ENCODE measurements at regions not wholly inside any gene's neighbourhood (a gene's known extent, or its start where the extent isn't known, plus 50 kb on each side); places are given as distances from the start of the nearest gene placed in this dataset.

DNA sequence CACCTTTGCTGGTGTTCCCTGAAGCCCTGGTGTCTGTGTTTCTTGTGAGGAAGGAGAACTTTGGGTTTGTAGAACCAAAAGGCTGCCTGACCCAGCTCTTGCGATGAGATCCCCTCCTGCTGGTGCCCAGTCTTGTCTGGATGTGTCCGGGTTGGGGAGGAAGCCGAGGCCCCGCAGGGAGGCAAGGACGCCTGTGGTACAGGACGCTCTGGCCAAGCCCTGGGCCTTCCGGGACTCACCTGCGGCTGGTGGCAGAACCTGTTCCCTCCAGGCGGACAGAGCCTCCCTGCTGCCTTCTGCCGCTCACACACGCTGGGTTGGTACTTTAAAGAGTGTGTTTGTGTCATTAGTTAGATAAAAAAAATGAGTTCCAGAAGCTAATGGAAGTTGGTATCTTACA lies 616.2 kb downstream of the GALR1 start:
- DNase-seq: no peak

DNA sequence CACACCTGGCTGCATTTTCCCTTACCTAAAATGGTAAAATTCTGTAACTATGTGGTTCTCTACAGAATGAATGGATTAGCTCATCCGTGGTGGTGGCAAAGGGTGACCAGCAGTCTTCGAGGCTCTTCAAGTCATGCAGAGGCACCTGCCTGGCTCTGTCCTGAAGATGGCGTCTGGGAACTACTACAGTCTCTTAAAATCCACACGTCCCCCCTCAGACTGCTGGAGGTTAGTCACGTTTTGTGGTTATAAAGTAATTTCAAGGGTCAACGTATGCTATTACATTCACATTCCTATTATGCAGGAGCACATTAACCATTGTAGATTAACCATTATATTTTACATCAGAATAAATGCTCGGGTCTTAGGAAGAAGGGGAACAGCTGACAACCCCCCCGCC lies 616.7 kb downstream of the GALR1 start:
- no peak for DNase-seq

DNA sequence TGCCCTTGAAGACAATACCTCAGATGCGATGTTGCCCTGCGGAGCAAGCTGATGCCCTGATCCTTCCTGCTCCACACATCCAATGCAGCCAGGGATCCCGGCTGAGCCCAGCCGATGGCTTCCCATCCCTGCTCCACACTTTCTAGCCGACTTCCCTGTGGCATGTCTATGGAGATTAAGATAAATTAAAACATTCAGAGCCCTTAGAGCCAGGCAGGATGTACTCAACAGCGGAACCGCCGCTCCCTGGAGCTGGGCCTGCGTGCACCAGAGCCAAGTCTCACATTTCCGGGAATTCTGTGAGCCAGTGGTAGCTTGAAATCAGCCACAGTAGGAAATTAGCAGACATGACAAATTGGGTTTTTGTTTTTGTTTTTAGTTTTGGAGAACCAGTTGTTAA lies 620.6 kb downstream of the GALR1 start:
- no peak for DNase-seq

DNA sequence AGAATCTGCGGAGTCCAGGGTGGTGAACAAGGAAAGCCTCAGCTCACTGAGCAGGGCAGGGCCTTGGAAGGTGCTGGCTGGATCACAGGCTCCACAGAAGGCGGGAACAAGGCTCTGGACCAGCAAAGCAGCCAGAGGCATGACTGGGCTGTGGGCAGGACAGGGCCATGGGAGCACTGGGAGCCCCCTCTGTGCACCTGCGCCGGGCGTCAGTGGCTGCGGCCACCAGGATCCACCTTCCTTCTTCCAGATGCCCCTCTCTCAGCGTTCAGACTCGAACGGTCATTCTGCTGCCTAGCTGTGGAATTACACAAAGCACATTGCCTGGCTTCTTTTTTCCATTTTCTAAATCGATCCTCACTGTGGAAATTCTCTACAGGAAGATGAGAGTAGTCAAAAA lies 621.2 kb downstream of the GALR1 start:
- DNase-seq: no peak

DNA sequence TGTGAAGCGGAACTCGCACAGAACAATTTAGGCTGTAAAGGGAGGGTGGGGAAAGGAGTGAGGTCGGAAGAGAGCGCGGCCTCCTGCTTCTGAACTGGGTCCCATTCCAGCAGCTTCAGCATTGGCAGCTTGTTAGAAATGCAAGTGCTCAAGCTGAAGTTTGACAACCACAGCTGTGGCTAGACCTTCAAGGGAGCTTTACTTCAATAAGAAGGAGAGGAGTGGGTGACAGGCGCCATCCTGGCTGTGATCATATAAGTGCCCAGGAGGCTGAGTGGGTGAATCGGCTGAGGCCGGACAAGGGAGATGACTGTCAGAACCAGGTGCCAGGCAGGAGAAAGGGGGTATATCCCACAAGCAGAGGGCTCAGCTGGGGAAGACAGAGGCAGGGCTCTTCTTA lies 622.5 kb downstream of the GALR1 start:
- DNase-seq: no peak

DNA sequence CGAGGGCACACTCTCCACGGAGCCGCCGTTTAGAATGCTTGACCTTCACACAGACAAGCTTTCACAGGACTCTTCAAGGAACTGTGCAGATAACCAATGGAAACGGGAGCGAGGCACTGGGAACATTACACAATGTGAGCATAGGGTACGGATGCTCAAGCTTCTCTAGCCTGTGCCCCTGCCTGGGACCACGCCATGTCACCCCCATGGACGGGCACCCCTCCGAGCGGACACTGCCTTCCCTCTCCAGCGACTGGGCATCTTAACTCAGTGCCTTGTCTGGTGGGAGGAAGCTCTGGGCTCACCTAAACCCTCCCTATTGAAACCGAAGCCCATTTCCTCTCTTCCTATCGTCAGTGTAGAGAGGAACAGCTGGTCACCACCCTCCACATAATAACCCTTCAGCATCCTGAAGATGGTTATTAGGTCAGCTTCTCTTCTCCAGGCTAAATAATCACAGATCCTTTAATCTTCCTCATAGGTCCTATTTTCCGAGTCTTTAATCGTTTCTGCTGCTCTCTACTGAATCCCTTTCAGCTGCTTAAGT lies 626.7 kb downstream of the GALR1 start:
- no peak for DNase-seq

DNA sequence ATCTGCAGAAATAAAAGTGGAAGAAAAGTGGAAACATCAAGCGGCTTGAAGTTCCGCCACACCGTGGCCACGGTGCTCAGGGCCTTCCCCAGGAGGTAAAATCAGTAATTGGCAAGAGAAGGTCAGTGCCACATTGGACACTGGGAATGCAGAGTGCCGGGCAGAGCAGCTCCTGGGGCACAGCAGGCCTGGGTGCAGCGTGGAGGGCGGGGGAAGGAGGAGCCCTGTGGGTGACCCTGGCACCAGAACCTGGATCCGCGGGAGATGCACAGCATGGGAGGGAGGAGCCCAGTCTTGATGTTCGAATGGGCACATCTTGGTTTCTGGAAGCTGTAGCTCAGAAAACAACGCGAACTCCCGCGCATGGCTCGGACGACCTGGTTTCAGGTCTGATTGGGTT lies 630.2 kb downstream of the GALR1 start:
- DNase-seq: no peak

DNA sequence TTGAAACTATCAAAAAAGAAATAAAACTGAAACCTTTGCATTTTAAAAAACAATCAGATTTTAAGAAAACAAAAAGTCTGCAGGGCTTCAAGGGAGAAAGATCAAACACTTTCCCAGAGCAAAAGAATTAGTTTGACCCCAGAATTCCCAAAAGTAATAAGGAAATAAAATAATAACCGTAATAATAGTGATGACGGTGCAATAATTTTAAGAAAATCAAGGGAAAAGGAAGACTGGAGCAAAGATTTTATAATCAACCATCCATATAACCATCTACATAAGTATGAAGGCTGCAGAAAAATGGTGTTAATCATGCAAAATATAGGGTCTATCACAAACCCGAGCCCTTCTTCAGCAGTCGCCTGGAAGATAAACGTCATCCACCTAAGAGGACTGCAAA lies 634.8 kb downstream of the GALR1 start:
- DNase-seq: no peak

DNA sequence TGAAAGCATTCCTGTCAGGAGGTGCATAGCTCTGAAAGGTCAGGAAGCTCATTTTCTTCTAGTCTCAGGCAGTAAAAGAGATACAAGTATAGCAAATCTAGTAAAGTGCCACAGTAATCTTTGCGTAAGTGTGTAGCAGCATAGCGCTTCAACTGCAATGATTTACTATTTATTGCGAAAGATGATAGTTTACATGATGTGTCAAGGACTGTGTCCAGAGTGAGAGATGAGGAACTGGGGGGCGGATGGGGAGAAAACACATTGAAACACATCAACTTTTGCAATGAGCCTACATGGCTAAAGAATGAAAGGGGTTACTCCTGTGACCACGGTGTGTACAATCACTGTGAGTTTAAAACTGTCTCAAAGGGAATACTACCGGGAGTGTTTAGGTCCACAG lies 644.4 kb downstream of the GALR1 start:
- DNase-seq: no peak

DNA sequence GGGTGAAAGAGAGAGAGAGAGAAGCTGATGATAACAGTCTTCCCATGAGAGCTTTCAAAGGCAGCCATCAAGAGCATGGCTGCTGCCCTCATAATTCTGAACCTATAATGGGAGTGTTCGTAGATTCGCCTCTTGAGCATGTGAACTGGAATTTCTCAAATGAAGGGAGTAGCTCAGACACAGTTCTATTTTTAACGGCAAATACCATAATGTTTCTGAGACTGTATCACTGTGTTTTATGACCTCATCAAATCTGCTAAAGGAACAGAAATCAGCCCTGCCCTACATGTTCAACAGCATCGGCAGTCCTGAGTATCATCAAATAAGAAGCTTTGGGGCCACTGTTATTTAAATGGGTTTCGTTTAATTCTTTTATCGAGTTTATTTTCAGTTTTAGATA lies 645.6 kb downstream of the GALR1 start:
- DNase-seq: no peak

DNA sequence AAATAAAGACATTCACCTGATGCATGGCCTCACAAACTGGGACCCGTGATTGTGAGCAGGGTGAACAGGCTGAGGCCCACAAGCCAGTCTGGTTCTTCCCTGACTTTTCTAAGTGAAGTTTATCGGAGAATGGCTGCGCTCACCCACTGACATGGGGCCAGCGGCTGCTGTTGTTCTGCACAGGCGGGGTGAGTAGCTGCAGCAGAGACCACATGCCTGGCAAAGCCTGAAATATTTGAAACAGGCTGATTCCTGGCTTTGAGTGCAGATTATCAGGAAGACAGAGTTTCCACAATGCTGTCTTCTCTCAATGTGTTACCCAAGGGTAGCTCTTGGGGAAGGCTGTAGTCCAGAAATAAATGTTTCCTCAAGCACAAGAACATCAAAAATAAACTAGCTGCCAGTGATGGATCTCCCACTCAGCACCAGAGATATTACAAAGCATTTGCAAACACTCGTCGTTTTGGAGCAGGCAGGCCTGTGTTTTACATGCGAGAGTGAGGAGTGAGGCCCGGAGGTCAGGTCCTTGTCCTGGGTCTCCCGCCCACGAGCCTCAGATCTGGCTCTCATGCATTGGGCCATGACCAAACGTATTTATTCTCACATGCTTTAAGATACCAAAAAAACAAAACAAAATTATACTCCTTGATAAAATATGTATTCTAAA lies 647.1 kb downstream of the GALR1 start:
- no peak for DNase-seq

DNA sequence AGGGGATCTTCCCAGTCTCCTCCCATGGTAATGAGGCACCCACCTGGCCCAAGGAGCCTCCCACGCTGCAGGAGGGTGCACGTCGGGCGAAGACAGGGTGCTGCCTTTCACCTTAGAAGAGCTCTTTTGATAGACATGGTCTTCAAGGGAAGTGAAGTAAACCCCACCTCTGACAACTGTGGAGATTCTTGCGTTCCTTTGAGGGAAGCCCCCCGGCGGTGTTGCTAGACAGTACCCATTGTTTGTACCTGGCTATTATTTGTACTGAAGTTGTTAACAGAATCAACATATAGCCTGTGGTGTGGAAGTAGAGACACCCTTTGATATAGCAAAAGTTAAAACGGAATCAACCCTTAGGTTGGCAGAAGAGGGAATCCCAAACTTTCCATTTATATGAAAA lies 648.0 kb downstream of the GALR1 start:
- no peak for DNase-seq

DNA sequence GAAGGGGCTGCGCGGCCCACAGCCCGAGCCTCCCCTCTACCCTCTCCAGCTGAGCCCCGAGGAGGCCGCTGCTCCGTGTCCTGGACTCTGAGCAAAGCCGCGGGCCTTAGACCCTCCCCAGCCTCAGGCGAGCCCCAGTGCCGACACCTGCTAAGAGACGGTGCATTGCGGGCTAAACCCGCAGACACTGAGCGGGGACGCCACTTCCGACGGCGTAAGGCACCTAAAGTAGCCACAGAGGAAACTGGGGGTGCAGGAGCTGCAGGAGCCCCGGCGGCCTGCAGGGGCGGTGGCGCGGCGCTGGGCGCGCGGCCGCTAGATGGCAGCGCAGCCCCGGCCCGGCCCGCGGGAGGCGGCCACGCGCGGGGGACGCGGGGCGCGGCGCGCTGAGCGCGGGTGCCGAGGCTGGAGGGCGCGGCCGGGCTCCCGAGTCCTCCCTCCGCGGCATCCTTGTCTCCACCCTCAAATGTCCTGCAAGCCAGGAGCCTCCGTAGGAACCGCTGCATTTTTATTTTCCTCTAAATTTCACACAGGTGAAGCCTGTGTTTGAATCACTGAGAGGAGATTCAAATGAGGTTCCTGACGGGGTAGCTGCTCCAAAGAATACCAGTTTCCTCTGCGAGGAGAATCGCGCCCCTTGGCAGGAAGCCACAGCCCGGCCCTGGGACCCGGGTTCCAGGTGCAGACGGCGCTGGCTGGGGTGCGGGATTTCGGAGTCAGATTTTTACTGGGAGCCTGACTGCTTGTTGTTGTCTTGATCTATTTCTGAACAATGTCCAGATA lies 650.5 kb downstream of the GALR1 start:
- peak; percentile 67 for DNase-seq

DNA sequence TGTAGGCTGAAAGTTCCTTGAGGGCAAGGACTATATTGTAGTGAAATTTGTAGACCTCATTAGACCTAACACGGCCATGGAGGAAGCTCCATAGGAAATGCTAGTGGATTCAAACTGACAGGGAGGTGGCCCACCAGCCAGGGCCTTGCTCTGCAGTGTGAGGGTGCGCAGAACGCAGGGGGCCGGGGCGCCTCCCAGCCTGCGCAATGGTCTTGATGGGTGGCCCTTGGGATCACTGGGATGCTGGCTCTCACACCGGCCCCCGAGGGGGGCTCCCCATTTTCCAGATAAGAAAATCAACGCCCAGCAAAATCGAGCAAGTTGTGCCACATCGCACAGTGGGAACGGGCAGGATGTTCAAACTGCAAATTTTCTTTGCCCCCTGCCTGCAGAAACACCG lies 655.4 kb downstream of the GALR1 start:
- DNase-seq: no peak

DNA sequence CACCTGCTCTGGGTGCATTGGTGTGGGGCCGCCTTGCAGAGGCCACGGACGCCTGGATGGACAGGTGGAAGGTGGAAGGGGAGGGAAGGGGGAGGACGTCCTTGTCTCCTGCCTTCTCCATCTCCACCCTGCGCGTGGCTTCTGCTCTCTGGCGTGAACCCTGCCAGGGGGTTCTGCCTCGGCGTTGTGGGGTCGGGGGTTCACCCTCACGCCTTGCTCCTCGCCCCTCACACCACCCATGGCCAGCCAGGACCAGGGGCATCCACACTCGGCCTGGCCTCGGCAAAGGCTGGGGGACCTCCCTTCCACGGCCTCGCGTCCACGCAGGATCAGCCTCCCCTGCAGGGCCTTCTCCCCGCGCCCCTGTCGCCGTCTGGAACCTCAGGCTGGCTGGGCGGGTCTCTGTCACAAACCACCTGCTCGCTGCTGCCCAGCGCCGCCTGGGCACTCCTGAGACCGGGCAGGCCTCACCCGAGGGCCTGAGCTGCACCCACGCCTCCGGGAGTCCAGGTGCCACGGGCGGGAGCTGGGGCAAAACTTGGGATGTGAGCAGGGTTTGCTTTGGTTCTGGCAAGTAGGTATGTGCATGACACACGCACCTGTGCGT lies 655.9 kb downstream of the GALR1 start:
- DNase-seq: no peak

DNA sequence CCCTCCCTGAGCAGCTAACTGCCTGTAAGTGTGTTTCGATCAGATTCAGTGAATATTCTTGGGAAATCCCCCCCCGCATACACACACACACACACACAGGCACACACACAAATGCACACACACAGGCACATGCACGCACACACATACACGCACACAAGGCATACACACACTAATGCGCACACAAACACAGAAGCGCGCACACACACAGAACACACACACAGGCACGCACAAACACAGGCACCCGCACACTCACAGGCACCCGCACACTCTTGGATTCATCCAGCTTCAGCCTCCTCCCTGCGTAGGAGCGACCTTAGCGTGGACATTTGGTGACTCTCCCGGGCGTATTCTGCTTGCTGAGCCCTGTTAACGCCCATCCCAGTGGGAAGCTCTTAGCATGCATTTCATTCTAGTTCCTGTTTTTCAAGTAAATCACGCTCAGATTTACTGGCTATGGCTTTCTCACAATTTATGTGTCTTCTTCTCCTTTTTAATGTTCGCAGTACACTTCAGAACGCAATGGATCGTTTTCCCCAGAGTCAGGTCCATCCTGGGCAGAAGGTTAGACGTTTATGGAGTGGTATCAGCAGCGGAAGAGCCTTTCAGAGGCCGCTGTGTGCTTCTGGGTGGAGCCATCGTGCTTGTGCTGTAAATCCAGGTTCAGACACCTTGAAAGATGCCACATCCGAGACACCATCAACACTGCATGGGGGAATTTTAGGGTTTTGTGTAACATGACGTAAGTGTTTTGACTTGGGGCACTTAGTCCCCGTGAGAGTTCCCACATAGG lies 656.6 kb downstream of the GALR1 start:
- no peak for DNase-seq

DNA sequence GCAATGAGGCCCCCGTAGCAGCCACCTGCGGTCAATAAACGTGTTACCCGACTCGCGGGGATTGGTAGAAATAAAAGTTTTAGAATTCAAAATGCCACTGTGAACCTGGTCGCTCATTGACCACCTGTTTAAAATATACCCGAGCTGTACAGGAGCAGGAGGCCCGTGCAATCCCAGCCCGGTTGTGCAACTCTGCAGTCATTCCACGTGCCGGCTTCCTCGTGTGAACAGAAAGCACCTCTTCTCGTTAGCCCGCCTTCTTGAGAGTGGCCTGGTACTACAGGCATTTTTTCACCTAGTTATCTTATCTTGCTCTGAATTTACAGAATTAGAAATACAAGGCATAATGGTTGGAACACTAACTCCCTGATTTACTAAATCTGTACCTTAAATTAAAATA lies 660.7 kb downstream of the GALR1 start:
- DNase-seq: no peak

DNA sequence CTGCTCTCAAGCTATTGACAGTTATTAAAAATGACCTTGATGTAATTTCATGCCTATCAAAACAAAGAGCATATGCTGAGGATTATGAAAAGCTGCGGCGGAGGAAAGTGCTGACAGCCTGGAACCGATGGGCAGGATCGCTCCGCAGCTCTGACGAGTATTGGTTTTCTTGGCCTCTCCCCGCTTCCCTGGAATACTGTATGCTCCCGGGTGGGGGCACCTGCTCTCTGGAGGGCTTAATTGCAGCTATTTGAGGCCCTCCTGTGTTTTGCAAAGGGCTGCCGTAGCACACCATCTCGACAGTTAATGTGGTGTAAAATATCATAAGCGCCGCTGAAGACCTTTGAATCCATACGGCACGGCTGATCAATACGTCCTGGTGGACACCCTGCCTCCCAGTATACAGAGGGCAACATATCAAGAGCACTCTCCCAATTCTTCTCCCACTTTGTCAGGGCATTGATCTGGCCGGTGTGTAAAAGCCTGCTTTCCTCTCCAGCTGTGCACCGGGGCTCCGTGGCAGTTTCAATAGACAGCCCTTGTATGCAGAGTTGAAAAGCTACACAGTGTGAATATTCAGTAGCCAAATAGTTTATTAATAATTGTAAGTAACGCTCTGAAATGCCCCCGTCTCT lies 662.4 kb downstream of the GALR1 start:
- no peak for DNase-seq

DNA sequence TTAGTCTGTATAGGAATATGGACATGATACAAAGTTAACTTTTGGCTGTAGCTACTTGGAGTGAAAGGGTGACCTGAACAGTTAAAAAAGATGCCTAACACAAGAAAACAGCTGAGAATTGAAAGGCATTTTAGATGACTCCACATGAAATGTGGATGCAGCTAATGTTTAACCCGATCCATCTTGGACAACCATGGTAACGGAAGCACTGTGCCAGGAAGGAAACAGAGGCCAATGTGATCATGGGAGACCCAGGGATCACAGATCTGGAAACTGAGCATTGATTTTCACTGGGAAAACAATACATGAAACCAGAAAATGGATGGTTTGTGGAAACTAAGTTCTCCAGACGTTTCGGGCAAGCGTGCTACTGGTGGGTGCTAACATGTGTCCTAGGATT lies 669.1 kb downstream of the GALR1 start:
- no peak for DNase-seq

DNA sequence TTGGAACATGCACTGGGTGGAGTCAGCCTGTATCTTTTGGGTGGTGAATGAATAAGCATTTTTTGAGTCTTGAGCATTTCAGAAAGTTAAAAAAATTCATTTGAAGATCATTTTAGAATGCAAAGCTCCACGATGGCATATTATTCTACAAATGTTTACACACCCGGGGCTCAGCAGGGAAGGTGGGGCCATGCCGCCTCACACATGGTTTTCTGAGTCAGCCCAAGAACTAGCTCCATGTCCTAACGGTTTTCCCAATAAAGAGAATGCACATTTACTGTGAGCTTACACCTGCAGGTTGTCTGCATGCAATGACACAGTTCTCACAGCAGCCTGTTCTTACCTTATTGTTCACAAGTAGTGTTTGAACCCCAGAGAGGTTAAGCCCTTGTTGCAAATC lies 670.3 kb downstream of the GALR1 start:
- DNase-seq: no peak

DNA sequence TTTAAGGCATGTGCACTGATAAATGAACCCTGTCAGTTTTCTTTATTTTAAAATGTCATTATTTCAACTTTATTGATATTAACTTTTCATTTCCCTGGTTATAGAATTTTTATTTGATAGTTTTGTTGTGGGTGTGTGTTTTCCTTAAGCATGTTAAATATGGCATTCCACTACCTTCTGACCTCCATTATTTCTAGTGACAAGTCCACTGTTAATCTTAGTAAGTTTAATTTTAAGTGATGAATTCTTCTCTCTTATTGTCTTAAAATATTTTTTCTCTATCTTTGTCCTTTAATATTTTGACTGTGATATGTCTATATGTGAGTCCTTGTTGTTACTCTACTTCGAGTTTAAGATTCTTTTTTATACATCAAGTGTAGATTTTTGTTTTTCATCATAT lies 685.7 kb downstream of the GALR1 start:
- no peak for DNase-seq

DNA sequence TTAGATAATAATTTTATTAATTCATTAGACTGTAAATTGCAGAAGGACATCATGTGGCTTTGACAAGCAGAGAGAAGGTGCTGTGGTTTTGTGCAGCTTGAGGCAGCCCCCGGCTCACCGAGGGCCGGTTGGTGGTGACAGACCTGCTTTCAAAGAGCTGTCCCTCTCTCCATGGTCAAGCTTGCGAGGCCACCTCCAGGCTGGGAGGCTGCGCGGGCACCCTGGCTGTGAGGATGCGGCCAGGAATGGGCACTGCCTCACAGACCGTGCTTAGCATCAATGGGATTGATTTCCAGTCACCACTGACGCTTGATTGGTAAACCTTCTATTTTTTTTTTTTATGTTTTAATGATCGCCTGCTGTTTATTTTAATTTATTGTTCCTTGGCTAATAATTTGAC lies 690.9 kb downstream of the GALR1 start:
- DNase-seq: no peak

DNA sequence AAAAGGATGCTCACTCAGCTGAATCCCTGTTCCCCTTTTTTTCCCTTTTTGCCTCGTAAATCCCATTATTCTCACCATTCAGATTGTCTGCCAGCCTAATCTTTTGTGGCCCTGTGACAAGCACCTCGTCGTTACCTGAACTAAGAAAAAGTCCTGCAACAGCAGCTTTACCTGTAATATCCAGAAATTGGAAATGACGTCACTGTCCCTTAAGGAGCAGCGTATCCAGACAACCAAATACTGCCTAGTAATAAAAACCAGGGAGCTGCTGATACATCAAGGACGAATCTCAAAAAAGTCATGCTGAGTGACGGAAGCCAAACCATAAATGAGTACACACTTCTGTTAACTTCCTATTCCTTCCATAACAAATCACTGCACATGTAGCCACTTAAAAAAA lies 694.9 kb downstream of the GALR1 start:
- no peak for DNase-seq

All from activated CD4-positive, alpha-beta T cell treated with anti-CD3 and anti-CD28 coated beads for 48 hours (primary cell).